M059J (cell line): ENCODE measurements at regions not wholly inside any gene's neighbourhood (a gene's known extent, or its start where the extent isn't known, plus 50 kb on each side); places are given as distances from the start of the nearest gene placed in this dataset.
"Not testable (repeated sequence)": the region's sequence is repeated elsewhere in the genome, so short reads cannot be mapped to it uniquely, and the experiment has no call there.

Experiments
- DNase-seq: peaks from one replicate; pipeline ENCODE4 v3.0.0-alpha.2; 2012; ENCODE audit warnings: low read depth

DNA sequence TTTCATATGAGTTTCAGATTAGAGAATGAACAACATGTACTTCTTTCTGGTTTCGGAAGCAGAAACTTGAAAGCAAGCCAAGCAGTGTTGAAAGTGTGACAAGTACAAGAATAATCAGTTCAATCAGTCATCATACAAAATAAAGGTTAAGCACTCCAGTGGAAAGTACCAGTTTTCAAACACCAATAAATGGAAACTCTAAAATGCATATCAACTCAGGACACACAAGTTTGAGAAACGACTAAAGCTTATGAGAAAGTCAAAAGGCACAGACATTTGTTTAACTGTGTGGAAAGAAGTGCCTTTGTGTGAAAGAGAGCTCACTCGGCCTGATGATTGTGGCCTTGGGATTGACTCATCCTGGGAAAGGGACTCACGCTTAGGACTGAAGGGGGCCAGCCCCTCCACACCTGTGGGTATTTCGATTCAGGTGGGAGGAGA, 60.6 kb upstream of the AKR1C1 start:
- peak; percentile 4 for DNase-seq

DNA sequence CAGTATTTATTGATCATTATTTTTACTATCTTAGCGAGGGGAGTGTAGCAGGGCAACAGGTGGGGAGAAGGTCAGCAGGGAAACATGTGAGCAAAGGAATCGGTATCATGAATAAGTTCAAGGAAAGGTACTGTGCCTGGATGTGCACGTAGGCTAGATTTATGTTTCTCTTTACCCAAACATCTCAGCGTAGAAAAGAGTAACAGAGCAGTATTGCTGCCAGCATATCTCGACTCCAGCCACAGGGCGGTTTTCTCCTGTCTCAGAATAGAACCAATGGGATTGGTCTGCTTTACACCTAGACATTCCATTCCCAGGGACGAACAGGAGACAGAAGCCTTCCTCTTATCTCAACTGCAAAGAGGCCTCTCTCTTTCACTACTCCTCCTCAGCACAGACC, 60.1 kb upstream of the AKR1C1 start:
- not testable (repeated sequence) for DNase-seq

DNA sequence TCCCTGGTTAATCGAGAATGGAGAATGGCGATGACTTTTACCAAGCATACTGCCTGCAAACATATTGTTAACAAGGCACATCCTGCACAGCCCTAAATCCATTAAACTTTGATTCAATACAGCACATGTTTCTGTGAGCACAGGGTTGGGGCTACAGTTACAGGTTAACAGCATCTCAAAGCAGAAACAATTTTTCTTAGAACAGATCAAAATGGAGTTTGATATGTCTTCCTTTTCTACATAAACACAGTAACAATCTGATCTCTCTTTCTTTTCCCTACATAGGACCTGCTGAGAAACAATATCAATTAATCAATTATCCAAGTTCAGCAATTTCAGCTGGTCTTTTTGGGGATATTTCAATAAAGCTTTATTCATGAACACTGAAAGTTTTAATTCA, 59.5 kb upstream of the AKR1C1 start:
- not testable (repeated sequence) for DNase-seq

DNA sequence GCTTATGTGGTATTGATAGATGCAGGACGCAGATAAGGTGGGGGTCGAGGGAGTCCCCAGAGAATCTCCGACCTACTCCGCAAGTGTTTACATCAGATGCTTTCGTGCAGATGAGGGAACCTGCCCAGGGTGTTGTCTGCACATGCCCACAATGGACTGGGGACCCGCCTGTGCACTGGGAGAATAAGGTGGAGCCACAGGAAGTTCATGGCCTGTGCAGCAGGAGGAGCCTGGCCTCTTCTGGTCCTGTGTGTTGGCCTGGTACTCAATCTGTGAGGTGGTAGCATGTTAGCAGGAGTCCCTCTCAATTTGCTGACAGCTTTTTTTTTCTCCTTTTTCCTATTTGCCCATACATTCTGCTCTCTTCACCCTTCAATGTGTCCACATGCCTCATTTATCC, 54.1 kb upstream of the AKR1C1 start:
- no peak for DNase-seq
